Fibroblast of lung (primary cell): ENCODE measurements at regions not wholly inside any gene's neighbourhood (a gene's known extent, or its start where the extent isn't known, plus 50 kb on each side); places are given as distances from the start of the nearest gene placed in this dataset.

Experiments
- EZH2 ChIP-seq: IDR thresholded peaks from 2 replicates; pipeline ENCODE4 v1.5.1; 2012; ENCODE audit warnings: low read length, control low read depth, mild to moderate bottlenecking; ENCODE audit errors: missing control alignments
- TF ChIP-seq, protein P1 (sequence below), 2 donors: IDR thresholded peaks in 1 of 2; conservative IDR thresholded peaks in 1 of 2; 1 replicate in 1 of 2; 2 replicates in 1 of 2; pipeline ENCODE4 v1.5.1; 2011 to 2012; ENCODE audit warnings: low read length in 2 of 2, control low read depth in 1 of 2, inconsistent platforms in 1 of 2, low read depth in 1 of 2, mild to moderate bottlenecking in 1 of 2

- TF ChIP-seq, protein P1, sequence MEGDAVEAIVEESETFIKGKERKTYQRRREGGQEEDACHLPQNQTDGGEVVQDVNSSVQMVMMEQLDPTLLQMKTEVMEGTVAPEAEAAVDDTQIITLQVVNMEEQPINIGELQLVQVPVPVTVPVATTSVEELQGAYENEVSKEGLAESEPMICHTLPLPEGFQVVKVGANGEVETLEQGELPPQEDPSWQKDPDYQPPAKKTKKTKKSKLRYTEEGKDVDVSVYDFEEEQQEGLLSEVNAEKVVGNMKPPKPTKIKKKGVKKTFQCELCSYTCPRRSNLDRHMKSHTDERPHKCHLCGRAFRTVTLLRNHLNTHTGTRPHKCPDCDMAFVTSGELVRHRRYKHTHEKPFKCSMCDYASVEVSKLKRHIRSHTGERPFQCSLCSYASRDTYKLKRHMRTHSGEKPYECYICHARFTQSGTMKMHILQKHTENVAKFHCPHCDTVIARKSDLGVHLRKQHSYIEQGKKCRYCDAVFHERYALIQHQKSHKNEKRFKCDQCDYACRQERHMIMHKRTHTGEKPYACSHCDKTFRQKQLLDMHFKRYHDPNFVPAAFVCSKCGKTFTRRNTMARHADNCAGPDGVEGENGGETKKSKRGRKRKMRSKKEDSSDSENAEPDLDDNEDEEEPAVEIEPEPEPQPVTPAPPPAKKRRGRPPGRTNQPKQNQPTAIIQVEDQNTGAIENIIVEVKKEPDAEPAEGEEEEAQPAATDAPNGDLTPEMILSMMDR (conservative IDR thresholded peaks at IDR 0.05 in 1 of 2, IDR thresholded peaks at IDR 0.05 in 1 of 2; ENCODE audit: low read depth in 1 of 2, low read length in 2 of 2): no peak
- no peak for TF ChIP-seq EZH2
Measured at GRCh38 chr10:130666215-130666614, 530.0 kb downstream of the GLRX3 start.
